ENCODE measurements at regions not wholly inside any gene's neighbourhood (a gene's known extent, or its start where the extent isn't known, plus 50 kb on each side); places are given as distances from the start of the nearest gene placed in this dataset.

DNA sequence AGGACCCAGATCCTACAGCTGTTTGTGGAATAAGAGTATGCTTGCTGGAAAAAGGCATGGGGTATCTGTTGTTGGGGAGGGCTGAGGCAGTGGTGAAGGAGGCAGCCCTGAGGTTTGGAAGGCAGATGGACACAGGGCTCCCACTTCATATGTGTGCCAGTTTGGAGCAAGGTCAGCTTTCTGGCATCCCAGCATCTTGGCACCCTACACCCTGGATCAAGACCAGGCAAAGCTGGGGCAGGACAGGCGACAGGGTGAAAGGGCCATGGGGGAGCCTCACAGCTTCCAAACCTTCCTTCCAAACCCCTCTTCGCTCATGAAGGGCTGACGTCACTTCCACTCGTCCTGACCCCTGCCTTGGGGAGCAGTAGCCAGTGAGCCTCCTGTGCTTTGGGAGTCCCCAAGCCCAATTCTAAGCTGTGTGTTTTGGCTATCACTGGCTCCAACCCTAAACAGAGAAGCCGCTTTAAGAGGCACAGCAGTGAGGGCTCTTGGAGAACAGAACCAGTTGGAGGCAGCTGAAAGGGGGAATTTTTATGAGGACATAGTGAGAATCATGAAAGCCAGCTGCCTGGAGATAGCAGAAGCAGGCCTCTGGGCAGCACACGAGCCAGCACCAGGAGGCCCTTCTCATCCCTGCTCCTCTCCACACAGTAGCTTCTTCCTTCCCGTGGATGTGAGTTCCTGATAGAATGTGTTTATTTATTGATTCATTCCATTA, 448.6 kb upstream of the CDH4 start (continued):
- no peak for TF ChIP-seq GTF2F1 (IDR thresholded peaks at IDR 0.05; ENCODE audit: borderline replicate concordance, low read depth, low read length)
- no peak for TF ChIP-seq MAFK (IDR thresholded peaks at IDR 0.05; ENCODE audit: low read depth, low read length)
- TF ChIP-seq TAF1 (IDR thresholded peaks at IDR 0.05; ENCODE audit: low read depth, low read length) = no peak
- TF ChIP-seq JUND (IDR thresholded peaks at IDR 0.05; ENCODE audit: low read length) = no peak
- no peak for TF ChIP-seq HDAC2 (IDR thresholded peaks at IDR 0.05; ENCODE audit: borderline replicate concordance in 1 of 2, low read depth in 2 of 2, low read length in 2 of 2)
- no peak for TF ChIP-seq POLR2A (IDR thresholded peaks at IDR 0.05; ENCODE audit: control extremely low read depth in 1 of 2, low read depth in 2 of 2, low read length in 2 of 2)
- no peak for TF ChIP-seq SP4 (IDR thresholded peaks at IDR 0.05; ENCODE audit: low read length)
- TF ChIP-seq TEAD4 (IDR thresholded peaks at IDR 0.05; ENCODE audit: low read depth, low read length) = no peak
- no peak for TF ChIP-seq SP1 (IDR thresholded peaks at IDR 0.05; ENCODE audit: low read depth, low read length)

Measured in H1 (cell line).